H9 (cell line): ENCODE measurements at regions not wholly inside any gene's neighbourhood (a gene's known extent, or its start where the extent isn't known, plus 50 kb on each side); places are given as distances from the start of the nearest gene placed in this dataset.

Experiments
- DNase-seq: peaks from one replicate; pipeline ENCODE4 v3.0.0-alpha.2; 2017
- H2AFZ ChIP-seq: one replicate; pipeline ENCODE4 v1.6.1; 2013; ENCODE audit warnings: mild to moderate bottlenecking, low read length, control low read depth, moderate library complexity
- H2AK5ac ChIP-seq: 2 replicates; pipeline ENCODE4 v1.6.1; 2013; ENCODE audit warnings: low read length, control low read depth, mixed read lengths; ENCODE audit not compliant: insufficient read length
- H2BK120ac ChIP-seq: one replicate; pipeline ENCODE4 v1.6.1; 2013; ENCODE audit warnings: low read depth, mild to moderate bottlenecking, low read length, control low read depth, inconsistent platforms; ENCODE audit not compliant: poor library complexity, severe bottlenecking
- H2BK12ac ChIP-seq: 2 replicates; pipeline ENCODE4 v1.6.1; 2013; ENCODE audit warnings: low read length, control low read depth, mixed read lengths, low read depth; ENCODE audit not compliant: insufficient read length
- H2BK15ac ChIP-seq: 2 replicates; pipeline ENCODE4 v1.6.1; 2013; ENCODE audit warnings: low read depth, low read length, control low read depth
- H2BK20ac ChIP-seq: one replicate; pipeline ENCODE4 v1.6.1; 2013; ENCODE audit warnings: low read depth, mild to moderate bottlenecking, low read length, control low read depth, inconsistent platforms; ENCODE audit not compliant: poor library complexity, severe bottlenecking
- H2BK5ac ChIP-seq: 2 replicates; pipeline ENCODE4 v1.6.1; 2013; ENCODE audit warnings: low read length, control low read depth, mixed read lengths; ENCODE audit not compliant: insufficient read length
- H3K14ac ChIP-seq: 2 replicates; pipeline ENCODE4 v1.6.1; 2013; ENCODE audit warnings: low read length, control low read depth; ENCODE audit not compliant: insufficient read depth
- H3K18ac ChIP-seq: 2 replicates; pipeline ENCODE4 v1.6.1; 2013; ENCODE audit warnings: low read depth, mild to moderate bottlenecking, mixed read lengths, low read length, control low read depth; ENCODE audit not compliant: insufficient read length
- H3K23ac ChIP-seq: 2 replicates; pipeline ENCODE4 v1.6.1; 2013; ENCODE audit warnings: low read length, control low read depth, mixed read lengths, low read depth; ENCODE audit not compliant: insufficient read length
- H3K23me2 ChIP-seq: 2 replicates; pipeline ENCODE4 v1.6.1; 2013; ENCODE audit warnings: low read depth, mild to moderate bottlenecking, mixed read lengths, low read length, control low read depth; ENCODE audit not compliant: insufficient read length, poor library complexity, severe bottlenecking
- H3K27ac ChIP-seq: 2 replicates; pipeline ENCODE4 v1.5.1; 2013; ENCODE audit warnings: low read length, control low read depth, mixed read lengths, low read depth; ENCODE audit not compliant: insufficient read length
- H3K27me3 ChIP-seq: 2 replicates; pipeline ENCODE4 v1.6.1; 2013; ENCODE audit warnings: low read length, control low read depth, inconsistent platforms; ENCODE audit not compliant: insufficient read depth
- H3K4ac ChIP-seq: 2 replicates; pipeline ENCODE4 v1.6.1; 2013; ENCODE audit warnings: low read depth, mild to moderate bottlenecking, control low read depth, inconsistent platforms, low read length, moderate library complexity
- H3K4me1 ChIP-seq: 2 replicates; pipeline ENCODE4 v1.6.1; 2013; ENCODE audit warnings: low read length, control low read depth, inconsistent platforms; ENCODE audit not compliant: insufficient read depth
- H3K4me2 ChIP-seq: 2 replicates; pipeline ENCODE4 v1.6.1; 2013; ENCODE audit warnings: low read length, control low read depth, mixed read lengths; ENCODE audit not compliant: insufficient read length, insufficient read depth
- H3K56ac ChIP-seq: 2 replicates; pipeline ENCODE4 v1.6.1; 2013; ENCODE audit warnings: low read depth, mild to moderate bottlenecking, mixed read lengths, low read length, control low read depth; ENCODE audit not compliant: insufficient read length
- H3K79me1 ChIP-seq: 2 replicates; pipeline ENCODE4 v1.6.1; 2013; ENCODE audit warnings: low read depth, mild to moderate bottlenecking, moderate library complexity, low read length, control low read depth, inconsistent platforms; ENCODE audit not compliant: insufficient read depth, poor library complexity, severe bottlenecking
- H3K79me2 ChIP-seq: 2 replicates; pipeline ENCODE4 v1.6.1; 2013; ENCODE audit warnings: low read length, control low read depth, inconsistent platforms; ENCODE audit not compliant: insufficient read depth
- H3K9ac ChIP-seq: 2 replicates; pipeline ENCODE4 v1.6.1; 2013; ENCODE audit warnings: low read length, control low read depth, mixed read lengths; ENCODE audit not compliant: insufficient read length; ENCODE audit errors: extremely low read depth
- H3K9me3 ChIP-seq: one replicate; pipeline ENCODE4 v1.6.1; 2013; ENCODE audit warnings: low read depth, low read length, inconsistent platforms; ENCODE audit not compliant: control insufficient read depth
- H3T11ph ChIP-seq: one replicate; pipeline ENCODE4 v1.6.1; 2013; ENCODE audit warnings: mild to moderate bottlenecking, low read length, control low read depth, inconsistent platforms
- H4K20me1 ChIP-seq: one replicate; pipeline ENCODE4 v1.6.1; 2013; ENCODE audit not compliant: control insufficient read depth, insufficient read length, insufficient read depth
- H4K5ac ChIP-seq: 2 replicates; pipeline ENCODE4 v1.6.1; 2013; ENCODE audit warnings: low read depth, mild to moderate bottlenecking, mixed read lengths, low read length, control low read depth; ENCODE audit not compliant: insufficient read length
- H4K8ac ChIP-seq: replicated peaks from 2 replicates; pipeline ENCODE4 v1.6.1; 2013; ENCODE audit warnings: low read length, control low read depth, mixed read lengths, low read depth; ENCODE audit not compliant: insufficient read length
- H4K91ac ChIP-seq: 2 replicates; pipeline ENCODE4 v1.6.1; 2013; ENCODE audit warnings: low read depth, mild to moderate bottlenecking, moderate library complexity, mixed read lengths, low read length, control low read depth; ENCODE audit not compliant: insufficient read length
- H3K27ac Mint-ChIP-seq, 3 experiments: 2 replicates in 2 of 3; 3 replicates in 1 of 3; pipeline ENCODE4 v1.8.0; 2020 to 2021; ENCODE audit warnings: mixed read lengths in 3 of 3, mild to moderate bottlenecking in 1 of 3, moderate library complexity in 1 of 3
- H3K27me3 Mint-ChIP-seq: 2 replicates; pipeline ENCODE4 v1.8.0; 2021; ENCODE audit warnings: low read depth, mild to moderate bottlenecking, moderate library complexity, mixed read lengths
- H3K36me3 Mint-ChIP-seq, 3 experiments: 2 replicates in 2 of 3; 3 replicates in 1 of 3; pipeline ENCODE4 v1.8.0; 2020 to 2021; ENCODE audit warnings: low read depth in 3 of 3, mixed read lengths in 3 of 3; ENCODE audit not compliant: insufficient read depth in 1 of 3
- H3K4me1 Mint-ChIP-seq, 2 experiments: 2 replicates each; pipeline ENCODE4 v1.8.0; 2020; ENCODE audit warnings: mixed read lengths in 2 of 2
- H3K4me3 Mint-ChIP-seq, 2 experiments: 2 replicates in 1 of 2; 3 replicates in 1 of 2; pipeline ENCODE4 v1.8.0; 2020 to 2021; ENCODE audit warnings: mild to moderate bottlenecking in 2 of 2, mixed read lengths in 2 of 2, moderate library complexity in 1 of 2
- H3K9me3 Mint-ChIP-seq, 2 experiments: 2 replicates in 1 of 2; 3 replicates in 1 of 2; pipeline ENCODE4 v1.8.0; 2020; ENCODE audit warnings: mild to moderate bottlenecking in 2 of 2, mixed read lengths in 2 of 2, moderate library complexity in 1 of 2
- CTCF ChIP-seq: fragments of 200-600 bp; sonication (generic); conservative IDR thresholded peaks from 3 replicates; pipeline ENCODE4 v1.8.0; 2021; ENCODE audit warnings: antibody characterized with exemption, mild to moderate bottlenecking
- WGBS: extraction: QIAGEN DNeasy Blood & Tissue Kit; methylation state at CpG from one replicate; pipeline ENCODE4 v1.1.7; 2013; ENCODE audit warnings: missing lambda C conversion rate, low lambda C conversion rate, mixed read lengths; ENCODE audit not compliant: insufficient read length; ENCODE audit errors: extremely low coverage; 5-methylcytosine and 5-hydroxymethylcytosine counted together

- Histone ChIP-seq H3K27me3 (peaks cover 6% of the 10 kb centered on the region; the same call in 1 of the 2 replicates), H2AFZ (no peak overlapping the region), H2BK15ac (no peak overlapping the region), H3K79me1 (no peaks in the 10 kb centered on the region), H2BK20ac (no peak overlapping the region), H3T11ph (no peak overlapping the region), H3K23ac (no peak overlapping the region), H3K4me2 (no peak overlapping the region), H3K79me2 (no peaks in the 10 kb centered on the region), H2BK120ac (no peak overlapping the region), H4K8ac (no peak overlapping the region), H3K56ac (no peak overlapping the region), H3K4ac (no peak overlapping the region), H3K27ac (no peak overlapping the region), H4K20me1 (no peaks in the 10 kb centered on the region), H4K5ac (no peak overlapping the region), H3K14ac (no peak overlapping the region), H2AK5ac (no peak overlapping the region), H3K9ac (no peak overlapping the region), H3K4me1 (no peaks in the 10 kb centered on the region), H2BK12ac (no peak overlapping the region), H3K9me3 (no peaks in the 10 kb centered on the region), H3K23me2 (peaks cover 9% of the 10 kb centered on the region), H4K91ac (no peak overlapping the region), H2BK5ac (no peak overlapping the region), H3K18ac (no peak overlapping the region)
- DNase-seq = no peak
- Mint-ChIP-seq H3K9me3 (peaks cover 10 to 15% of the 10 kb centered on the region in 2 experiments), H3K36me3 (peaks cover 0 to 13% (median 6%) of the 10 kb centered on the region in 3 experiments; a peak in 4 of 7 replicates), H3K27ac (no peak overlapping the region), H3K4me3 (no peak overlapping the region), H3K27me3 (peaks cover 56% of the 10 kb centered on the region), H3K4me1 (peaks cover 17 to 20% of the 10 kb centered on the region in 2 experiments)
- WGBS = no CpG with 5 or more reads among the region's 4 CpGs
- no peak for TF ChIP-seq CTCF
These were observed 124.1 kb downstream of the WDR11 start for GRCh38 chr10:120975072-120975867.
